Calu3 (cell line): ENCODE measurements at regions not wholly inside any gene's neighbourhood (a gene's known extent, or its start where the extent isn't known, plus 50 kb on each side); places are given as distances from the start of the nearest gene placed in this dataset.
"Not testable (repeated sequence)": the region's sequence is repeated elsewhere in the genome, so short reads cannot be mapped to it uniquely, and the experiment has no call there.

Experiments used
- BruUV-seq: library from RNA; stranded (reverse); fragments of 400-500 nt; replicated peaks from 2 replicates; lab custom pipeline; 2021; lab: Mats Ljungman, UMichigan
- CTCF ChIA-PET: fragments of 300-600 bp; sonication (Branson Sonifier 250); formaldehyde crosslinking; loops from one replicate; lab custom pipeline; 2022; ENCODE audit warnings: antibody characterized with exemption; lab: Charles Lee
- DNase-seq: peaks from one replicate; pipeline ENCODE4 v3.0.0; 2022
- H3K27ac Mint-ChIP-seq: one replicate; pipeline ENCODE4 v1.8.0; 2022; ENCODE audit warnings: mixed read lengths; ENCODE audit not compliant: unreplicated experiment
- H3K27me3 Mint-ChIP-seq: one replicate; pipeline ENCODE4 v1.8.0; 2022; ENCODE audit warnings: mixed read lengths; ENCODE audit not compliant: unreplicated experiment
- H3K36me3 Mint-ChIP-seq: one replicate; pipeline ENCODE4 v1.8.0; 2022; ENCODE audit warnings: mild to moderate bottlenecking, moderate library complexity, mixed read lengths; ENCODE audit not compliant: insufficient read depth, unreplicated experiment
- H3K4me1 Mint-ChIP-seq: one replicate; pipeline ENCODE4 v1.8.0; 2022; ENCODE audit warnings: mild to moderate bottlenecking, low read depth, mixed read lengths; ENCODE audit not compliant: unreplicated experiment
- H3K4me3 Mint-ChIP-seq: one replicate; pipeline ENCODE4 v1.8.0; 2022; ENCODE audit warnings: mild to moderate bottlenecking, low read depth, moderate library complexity, mixed read lengths; ENCODE audit not compliant: unreplicated experiment
- H3K9me3 Mint-ChIP-seq: one replicate; pipeline ENCODE4 v1.8.0; 2022; ENCODE audit warnings: low read depth, mixed read lengths; ENCODE audit not compliant: unreplicated experiment
- intact Hi-C: fragments of 100-400 bp; cut with micrococcal nuclease; formaldehyde crosslinking; loops from one replicate; pipeline ENCODE4 v1.10.0; 2022; ENCODE audit not compliant: unreplicated experiment
- TF ChIP-seq, protein P1 (sequence below): fragments of 200-600 bp; IDR thresholded peaks from one replicate; pipeline ENCODE4 v1.8.0; 2022; ENCODE audit warnings: antibody characterized with exemption; ENCODE audit not compliant: unreplicated experiment

DNA sequence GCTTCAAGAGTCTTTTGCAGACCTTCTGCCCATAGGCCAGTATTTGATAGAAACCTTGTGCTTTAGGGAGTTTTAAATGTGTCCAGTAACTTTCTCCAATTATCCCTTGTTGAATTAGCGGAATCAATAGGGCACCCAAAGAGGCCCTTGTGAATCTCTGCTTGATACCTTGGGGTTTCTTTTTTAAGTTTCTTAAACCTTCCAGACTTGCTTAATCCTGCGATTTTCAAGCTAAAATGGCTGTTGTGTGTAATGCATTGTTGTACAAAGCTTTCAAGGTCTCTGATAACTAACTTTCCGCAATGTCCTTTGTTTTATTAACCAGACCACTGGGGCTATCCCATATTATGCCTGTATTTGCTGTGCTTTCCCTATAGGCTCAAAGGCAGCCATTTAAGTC, 577.4 kb upstream of the RORB start:
- no peaks in the 10 kb centered on the region for H3K27me3 Mint-ChIP-seq
- no peaks in the 10 kb centered on the region for H3K4me1 Mint-ChIP-seq
- intact Hi-C loops = no loop called here
- no TSS peak for BruUV-seq
- CTCF ChIA-PET = no interaction called here
- no peak overlapping the region for H3K27ac Mint-ChIP-seq
- no peaks in the 10 kb centered on the region for H3K36me3 Mint-ChIP-seq
- no peak overlapping the region for H3K4me3 Mint-ChIP-seq
- no peaks in the 10 kb centered on the region for H3K9me3 Mint-ChIP-seq
- TF ChIP-seq, protein P1, sequence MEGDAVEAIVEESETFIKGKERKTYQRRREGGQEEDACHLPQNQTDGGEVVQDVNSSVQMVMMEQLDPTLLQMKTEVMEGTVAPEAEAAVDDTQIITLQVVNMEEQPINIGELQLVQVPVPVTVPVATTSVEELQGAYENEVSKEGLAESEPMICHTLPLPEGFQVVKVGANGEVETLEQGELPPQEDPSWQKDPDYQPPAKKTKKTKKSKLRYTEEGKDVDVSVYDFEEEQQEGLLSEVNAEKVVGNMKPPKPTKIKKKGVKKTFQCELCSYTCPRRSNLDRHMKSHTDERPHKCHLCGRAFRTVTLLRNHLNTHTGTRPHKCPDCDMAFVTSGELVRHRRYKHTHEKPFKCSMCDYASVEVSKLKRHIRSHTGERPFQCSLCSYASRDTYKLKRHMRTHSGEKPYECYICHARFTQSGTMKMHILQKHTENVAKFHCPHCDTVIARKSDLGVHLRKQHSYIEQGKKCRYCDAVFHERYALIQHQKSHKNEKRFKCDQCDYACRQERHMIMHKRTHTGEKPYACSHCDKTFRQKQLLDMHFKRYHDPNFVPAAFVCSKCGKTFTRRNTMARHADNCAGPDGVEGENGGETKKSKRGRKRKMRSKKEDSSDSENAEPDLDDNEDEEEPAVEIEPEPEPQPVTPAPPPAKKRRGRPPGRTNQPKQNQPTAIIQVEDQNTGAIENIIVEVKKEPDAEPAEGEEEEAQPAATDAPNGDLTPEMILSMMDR = no peak
- DNase-seq = no peak

DNA sequence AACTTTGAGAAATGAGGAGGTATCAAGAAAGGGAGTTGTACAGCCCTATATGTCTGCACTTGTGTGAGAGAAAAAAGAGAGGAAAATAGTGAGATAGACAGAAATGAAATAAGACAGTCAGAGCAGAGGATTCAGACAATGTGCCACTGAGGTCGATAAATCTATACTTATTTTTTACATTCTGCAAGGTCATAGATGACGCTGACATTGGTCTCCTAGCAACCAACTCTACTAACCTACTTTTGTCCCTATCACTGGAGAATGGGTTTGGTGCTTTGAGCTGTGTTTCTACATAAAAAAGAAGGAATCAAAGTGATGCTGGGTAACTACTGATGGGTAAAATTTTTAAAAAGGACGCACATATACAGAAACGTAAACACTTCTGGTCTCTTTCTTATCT, 573.3 kb upstream of the RORB start:
- intact Hi-C loops = no loop called here

GRCh38 chr9:73951147-73951546, 546.0 kb upstream of the RORB start:
- CTCF ChIA-PET = no interaction called here
- no peaks in the 10 kb centered on the region for H3K4me1 Mint-ChIP-seq
- intact Hi-C loops = no loop called here
- no TSS peak for BruUV-seq
- H3K9me3 Mint-ChIP-seq = peaks cover 2% of the 10 kb centered on the region
- no peak overlapping the region for H3K27ac Mint-ChIP-seq
- H3K36me3 Mint-ChIP-seq = no peaks in the 10 kb centered on the region
- no peaks in the 10 kb centered on the region for H3K27me3 Mint-ChIP-seq
- DNase-seq = no peak
- H3K4me3 Mint-ChIP-seq = no peak overlapping the region
- TF ChIP-seq, protein P1 = no peak

More for the DNA sequence above, 573.3 kb upstream of the RORB start:
- Mint-ChIP-seq H3K4me3 (no peak overlapping the region), H3K27ac (no peak overlapping the region), H3K4me1 (no peaks in the 10 kb centered on the region), H3K9me3 (no peaks in the 10 kb centered on the region), H3K36me3 (no peaks in the 10 kb centered on the region), H3K27me3 (no peaks in the 10 kb centered on the region)
- no peak for DNase-seq
- CTCF ChIA-PET = no interaction called here
- TF ChIP-seq, protein P1 = no peak
- BruUV-seq = no TSS peak

DNA sequence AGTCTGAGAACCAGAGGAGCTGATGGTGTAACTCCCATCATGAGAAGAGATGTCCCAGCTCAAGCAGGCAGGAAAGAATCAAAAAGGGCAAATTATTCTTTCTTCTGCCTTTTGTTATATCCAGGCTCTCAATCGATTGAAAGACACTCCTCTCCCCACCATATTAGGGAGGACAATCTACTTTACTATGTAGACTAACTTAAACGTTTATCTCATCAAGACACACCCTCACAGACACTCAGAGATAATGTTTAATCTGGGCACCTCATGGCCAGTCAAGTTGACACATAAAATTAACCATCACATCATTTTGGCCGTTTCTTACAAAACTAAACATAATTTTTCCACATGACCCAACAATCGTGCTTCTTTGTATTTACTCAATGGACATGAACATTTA, 534.3 kb upstream of the RORB start:
- DNase-seq = no peak
- H3K9me3 Mint-ChIP-seq = no peaks in the 10 kb centered on the region
- no peaks in the 10 kb centered on the region for H3K4me1 Mint-ChIP-seq
- CTCF ChIA-PET = no interaction called here
- no peak overlapping the region for H3K27ac Mint-ChIP-seq
- no peaks in the 10 kb centered on the region for H3K27me3 Mint-ChIP-seq
- H3K36me3 Mint-ChIP-seq = no peaks in the 10 kb centered on the region
- H3K4me3 Mint-ChIP-seq = no peak overlapping the region
- intact Hi-C loops = no loop called here
- TF ChIP-seq, protein P1 = no peak
- BruUV-seq = no TSS peak

- H3K27ac Mint-ChIP-seq = no peak overlapping the region
- no peak overlapping the region for H3K4me3 Mint-ChIP-seq
- no peak for DNase-seq
- no peaks in the 10 kb centered on the region for H3K9me3 Mint-ChIP-seq
- no peaks in the 10 kb centered on the region for H3K4me1 Mint-ChIP-seq
- CTCF ChIA-PET = interaction anchor here (0.6 kb wide), 1 partner anchor 17 kb away, joined by 4 read pairs; no protein-coding TSS in a partner anchor
- TF ChIP-seq, protein P1 = no peak
- H3K36me3 Mint-ChIP-seq = no peaks in the 10 kb centered on the region
- H3K27me3 Mint-ChIP-seq = no peaks in the 10 kb centered on the region
- no TSS peak for BruUV-seq
- intact Hi-C loops = no loop called here
Observed at GRCh38 chr9:73969936-73970335, 527.2 kb upstream of the RORB start.

DNA sequence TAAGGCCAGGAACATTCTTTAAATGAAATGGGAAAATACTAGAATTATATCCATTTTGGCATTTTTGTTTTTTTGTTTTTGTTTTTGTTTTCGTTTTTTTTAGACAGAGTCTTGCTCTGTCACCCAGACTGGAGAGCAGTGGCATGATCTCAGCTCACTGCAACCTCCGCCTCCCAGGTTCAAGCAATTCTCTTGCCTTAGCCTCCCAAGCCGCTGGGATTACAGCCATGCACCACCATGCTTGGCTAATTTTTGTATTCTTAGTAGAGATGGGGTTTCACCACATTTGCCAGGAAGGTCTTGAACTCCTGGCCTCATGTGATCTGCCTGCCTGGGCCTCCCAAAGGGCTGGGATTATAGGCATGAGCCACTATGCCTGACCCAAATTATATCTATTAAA, 520.7 kb upstream of the RORB start:
- H3K4me3 Mint-ChIP-seq, intact Hi-C loops, DNase-seq, CTCF ChIA-PET, H3K4me1 Mint-ChIP-seq, BruUV-seq, H3K36me3 Mint-ChIP-seq, H3K9me3 Mint-ChIP-seq, H3K27ac Mint-ChIP-seq, H3K27me3 Mint-ChIP-seq: not testable (repeated sequence)
